Esophagus (tissue), 2 donors: ENCODE measurements at regions not wholly inside any gene's neighbourhood (a gene's known extent, or its start where the extent isn't known, plus 50 kb on each side); places are given as distances from the start of the nearest gene placed in this dataset.
"Not testable (repeated sequence)": the region's sequence is repeated elsewhere in the genome, so short reads cannot be mapped to it uniquely, and the experiment has no call there.

Experiments
- H3K27ac ChIP-seq, 2 donors: one replicate each; pipeline ENCODE4 v1.5.1; 2013; ENCODE audit warnings: low read depth in 2 of 2, mild to moderate bottlenecking in 2 of 2, inconsistent platforms in 1 of 2, low read length in 1 of 2, moderate library complexity in 1 of 2
- H3K27me3 ChIP-seq, 2 donors: one replicate each; pipeline ENCODE4 v1.6.1; 2013; ENCODE audit warnings: low read length in 2 of 2, control low read depth in 1 of 2, mild to moderate bottlenecking in 1 of 2; ENCODE audit not compliant: insufficient read depth in 2 of 2, control insufficient read depth in 1 of 2
- H3K36me3 ChIP-seq, 2 donors: one replicate each; pipeline ENCODE4 v1.6.1; 2013; ENCODE audit warnings: low read length in 1 of 2; ENCODE audit not compliant: control insufficient read depth in 2 of 2, insufficient read depth in 2 of 2
- H3K4me1 ChIP-seq, 2 donors: one replicate each; pipeline ENCODE4 v1.6.1; 2013; ENCODE audit warnings: low read length in 1 of 2; ENCODE audit not compliant: control insufficient read depth in 2 of 2, insufficient read depth in 2 of 2
- H3K4me3 ChIP-seq, 2 donors: one replicate each; pipeline ENCODE4 v1.5.1; 2013; ENCODE audit warnings: low read length in 2 of 2, mild to moderate bottlenecking in 2 of 2, low read depth in 1 of 2, moderate library complexity in 1 of 2
- H3K9me3 ChIP-seq, 2 donors: one replicate each; pipeline ENCODE4 v1.6.1; 2013; ENCODE audit warnings: mild to moderate bottlenecking in 2 of 2, low read depth in 1 of 2, low read length in 1 of 2, moderate library complexity in 1 of 2; ENCODE audit not compliant: control insufficient read depth in 2 of 2, insufficient read depth in 1 of 2
- WGBS, 2 donors: extraction: QIAGEN DNeasy Blood & Tissue Kit; methylation state at CpG; one replicate each; pipeline ENCODE4 v1.1.7; 2013; 5-methylcytosine and 5-hydroxymethylcytosine counted together
- donor health status: healthy with polysubstance abuse.
- donor health status: Bipolar disorder and iron deficiency.

GRCh38 chr6:51472745-51473487 lies 614.5 kb downstream of the PKHD1 start:
- 53 to 54% methylated on average over 5 of the region's 5 CpGs for WGBS, 2 donors
- Histone ChIP-seq H3K4me1 (no peaks in the 10 kb centered on the region), H3K36me3 (no peaks in the 10 kb centered on the region), H3K27ac (no peak overlapping the region), H3K27me3 (peaks cover 0 to 4% of the 10 kb centered on the region in 2 donors), H3K4me3 (no peak overlapping the region), H3K9me3 (no peaks in the 10 kb centered on the region)

GRCh38 chr6:51474022-51474975 lies 613.1 kb downstream of the PKHD1 start:
- no peaks in the 10 kb centered on the region for H3K9me3 ChIP-seq
- no peak overlapping the region for H3K4me3 ChIP-seq
- H3K4me1 ChIP-seq = no peaks in the 10 kb centered on the region
- no peaks in the 10 kb centered on the region for H3K36me3 ChIP-seq
- peak overlapping the region in 1 of 2 donors; percentile 37 for H3K27ac ChIP-seq
- H3K27me3 ChIP-seq = peaks cover 0 to 4% of the 10 kb centered on the region in 2 donors
- WGBS, 2 donors = 22 to 43% methylated on average over 9 of the region's 9 CpGs

- H3K27ac ChIP-seq = no peak overlapping the region
- no peaks in the 10 kb centered on the region for H3K36me3 ChIP-seq
- H3K9me3 ChIP-seq = no peaks in the 10 kb centered on the region
- H3K4me1 ChIP-seq = no peaks in the 10 kb centered on the region
- WGBS, 2 donors = 86 to 89% methylated on average over 8 of the region's 8 CpGs
- peaks cover 0 to 4% of the 10 kb centered on the region in 2 donors for H3K27me3 ChIP-seq
- H3K4me3 ChIP-seq = no peak overlapping the region
Observed at GRCh38 chr6:51477711-51478311, 609.6 kb downstream of the PKHD1 start.

GRCh38 chr6:51479296-51479695 lies 608.1 kb downstream of the PKHD1 start:
- no peak overlapping the region for H3K4me3 ChIP-seq
- peaks cover 0 to 4% of the 10 kb centered on the region in 2 donors for H3K27me3 ChIP-seq
- H3K4me1 ChIP-seq = no peaks in the 10 kb centered on the region
- no peaks in the 10 kb centered on the region for H3K9me3 ChIP-seq
- H3K27ac ChIP-seq = no peak overlapping the region
- 55 to 58% methylated on average over 1 of the region's 1 CpG for WGBS, 2 donors
- no peaks in the 10 kb centered on the region for H3K36me3 ChIP-seq

GRCh38 chr6:51480040-51480439 lies 607.4 kb downstream of the PKHD1 start:
- Histone ChIP-seq H3K4me3 (no peak overlapping the region), H3K27me3 (peaks cover 0 to 4% of the 10 kb centered on the region in 2 donors), H3K27ac (no peak overlapping the region), H3K9me3 (no peaks in the 10 kb centered on the region), H3K36me3 (no peaks in the 10 kb centered on the region), H3K4me1 (no peaks in the 10 kb centered on the region)
- 79 to 96% methylated on average over 1 of the region's 1 CpG for WGBS, 2 donors

- H3K36me3 ChIP-seq, H3K4me3 ChIP-seq, H3K4me1 ChIP-seq, H3K27ac ChIP-seq, H3K9me3 ChIP-seq, H3K27me3 ChIP-seq: not testable (repeated sequence)
- WGBS, 2 donors = 88 to 89% methylated on average over 9 of the region's 9 CpGs
Observed at GRCh38 chr6:51485869-51486268, 601.5 kb downstream of the PKHD1 start.

- Histone ChIP-seq H3K36me3 (no peaks in the 10 kb centered on the region), H3K9me3 (peaks cover 0 to 5% of the 10 kb centered on the region in 2 donors), H3K27ac (no peak overlapping the region), H3K27me3 (no peaks in the 10 kb centered on the region), H3K4me1 (no peaks in the 10 kb centered on the region), H3K4me3 (no peak overlapping the region)
- WGBS, 2 donors = 48 to 59% methylated on average over 3 of the region's 3 CpGs
Observed at GRCh38 chr6:51487937-51488336, 599.5 kb downstream of the PKHD1 start.

- Histone ChIP-seq H3K36me3 (no peaks in the 10 kb centered on the region), H3K9me3 (peaks cover 0 to 5% of the 10 kb centered on the region in 2 donors), H3K4me3 (no peak overlapping the region), H3K4me1 (peaks cover 3% of the 10 kb centered on the region in 2 donors), H3K27ac (no peak overlapping the region), H3K27me3 (no peaks in the 10 kb centered on the region)
- WGBS, 2 donors = 59 to 67% methylated on average over 2 of the region's 2 CpGs
Observed at GRCh38 chr6:51489133-51489532, 598.3 kb downstream of the PKHD1 start.

GRCh38 chr6:51490101-51490500 lies 597.3 kb downstream of the PKHD1 start:
- 40 to 51% methylated on average over 1 of the region's 1 CpG for WGBS, 2 donors
- Histone ChIP-seq H3K4me1 (peaks cover 3 to 6% of the 10 kb centered on the region in 2 donors), H3K27ac (no peak overlapping the region), H3K36me3 (no peaks in the 10 kb centered on the region), H3K27me3 (no peaks in the 10 kb centered on the region), H3K4me3 (no peak overlapping the region), H3K9me3 (peaks cover 0 to 5% of the 10 kb centered on the region in 2 donors)
